MCF 10A (cell line): ENCODE measurements at regions not wholly inside any gene's neighbourhood (a gene's known extent, or its start where the extent isn't known, plus 50 kb on each side); places are given as distances from the start of the nearest gene placed in this dataset.
A peak's percentile ranks its signal among the peaks of the same experiment; 100 is the strongest.

Experiments used
- BruUV-seq: library from RNA; stranded (reverse); fragments of 400-500 nt; replicated peaks from 2 replicates; lab custom pipeline; 2021; lab: Mats Ljungman, UMichigan
- CTCF ChIA-PET: fragments of 300-600 bp; sonication (Branson Sonifier 250); formaldehyde crosslinking; extraction: SDS; loops from one replicate; lab custom pipeline; 2021; ENCODE audit warnings: antibody characterized with exemption, inconsistent platforms; lab: Yijun Ruan, JAX
- POLR2A ChIA-PET: fragments of 300-600, 350-650 bp; sonication (Branson Sonifier 250); formaldehyde crosslinking; extraction: SDS; loops from one replicate; lab custom pipeline; 2020; ENCODE audit warnings: antibody characterized with exemption, inconsistent platforms; lab: Yijun Ruan, JAX
- DNase-seq: peaks from one replicate; pipeline ENCODE4 v3.0.0-alpha.2; 2018; ENCODE audit not compliant: unreplicated experiment
- H3K27ac Mint-ChIP-seq: one replicate; pipeline ENCODE4 v1.8.0; 2022; ENCODE audit warnings: mild to moderate bottlenecking, low read depth, mixed read lengths; ENCODE audit not compliant: unreplicated experiment
- H3K27me3 Mint-ChIP-seq: one replicate; pipeline ENCODE4 v1.8.0; 2022; ENCODE audit warnings: mixed read lengths; ENCODE audit not compliant: insufficient read depth, unreplicated experiment
- H3K36me3 Mint-ChIP-seq: one replicate; pipeline ENCODE4 v1.8.0; 2022; ENCODE audit warnings: mild to moderate bottlenecking, moderate library complexity, mixed read lengths; ENCODE audit not compliant: insufficient read depth, unreplicated experiment
- H3K4me1 Mint-ChIP-seq: one replicate; pipeline ENCODE4 v1.8.0; 2022; ENCODE audit warnings: mixed read lengths; ENCODE audit not compliant: insufficient read depth, unreplicated experiment
- H3K4me3 Mint-ChIP-seq: one replicate; pipeline ENCODE4 v1.8.0; 2022; ENCODE audit warnings: mild to moderate bottlenecking, moderate library complexity, mixed read lengths; ENCODE audit not compliant: unreplicated experiment
- H3K9me3 Mint-ChIP-seq: one replicate; pipeline ENCODE4 v1.8.0; 2022; ENCODE audit warnings: mixed read lengths; ENCODE audit not compliant: unreplicated experiment
- CTCF ChIP-seq: fragments of 200-600 bp; IDR thresholded peaks from one replicate; pipeline ENCODE4 v1.8.0; 2022; ENCODE audit warnings: antibody characterized with exemption, mild to moderate bottlenecking; ENCODE audit not compliant: unreplicated experiment
- intact Hi-C: fragments of 100-400 bp; cut with micrococcal nuclease; formaldehyde crosslinking; loops from 2 replicates; pipeline ENCODE4 v1.14.1; 2022

GRCh38 chr3:159882367-159882766, 106.3 kb upstream of the IL12A start:
- H3K4me3 Mint-ChIP-seq, result no peak overlapping the region
- peaks cover 34% of the 10 kb centered on the region for H3K4me1 Mint-ChIP-seq
- CTCF ChIA-PET, result interaction anchor here (0.6 to 21.8 kb wide), 14 partner anchors 9 to 134 kb away, joined by 3 to 721 read pairs (median 16); partner anchors contain the start of genes IL12A and SCHIP1
- peak overlapping the region; percentile 92 for H3K27ac Mint-ChIP-seq
- intact Hi-C loops, result loop anchor here (5.0 kb wide), 3 partner anchors 105 to 620 kb away; partner anchors contain the start of gene IL12A
- no peak for TF ChIP-seq CTCF
- DNase-seq, result no peak
- H3K9me3 Mint-ChIP-seq, result no peaks in the 10 kb centered on the region
- H3K36me3 Mint-ChIP-seq, result peaks cover 5% of the 10 kb centered on the region
- no peaks in the 10 kb centered on the region for H3K27me3 Mint-ChIP-seq
- BruUV-seq, result no TSS peak
- POLR2A ChIA-PET, result interaction anchor here (0.5 to 6.0 kb wide), 14 partner anchors 9 to 272 kb away, joined by 3 to 71 read pairs (median 5); partner anchors contain the start of gene SCHIP1

- intact Hi-C loops, result loop anchor here (5.0 kb wide), 3 partner anchors 104 to 621 kb away; partner anchors contain the start of gene IL12A
- peak overlapping the region; percentile 92 for H3K27ac Mint-ChIP-seq
Observed at GRCh38 chr3:159882790-159883779, 105.5 kb upstream of the IL12A start.

GRCh38 chr3:159884661-159885402, 103.8 kb upstream of the IL12A start:
- Mint-ChIP-seq H3K4me3 (no peak overlapping the region), H3K9me3 (no peaks in the 10 kb centered on the region), H3K27me3 (no peaks in the 10 kb centered on the region), H3K4me1 (peaks cover 26% of the 10 kb centered on the region), H3K36me3 (peaks cover 12% of the 10 kb centered on the region), H3K27ac (peak overlapping the region; percentile 31)
- no TSS peak for BruUV-seq
- peak; percentile 46 for DNase-seq
- intact Hi-C loops, result loop anchor here (1.0 to 5.0 kb wide), 6 partner anchors 57 to 623 kb away; partner anchors contain the start of gene IL12A
- peak; percentile 65 for TF ChIP-seq CTCF
- POLR2A ChIA-PET, result interaction anchor here (0.6 to 6.0 kb wide), 6 partner anchors 41 to 621 kb away, joined by 3 to 71 read pairs (median 3); no protein-coding TSS in a partner anchor
- CTCF ChIA-PET, result interaction anchor here (0.6 to 21.8 kb wide), 62 partner anchors 11 to 627 kb away, joined by 3 to 721 read pairs (median 5); partner anchors contain the start of genes IL12A and SCHIP1

More at GRCh38 chr3:159882790-159883779, 105.5 kb upstream of the IL12A start:
- H3K36me3 Mint-ChIP-seq, result peaks cover 4% of the 10 kb centered on the region
- H3K4me3 Mint-ChIP-seq, result no peak overlapping the region
- no peaks in the 10 kb centered on the region for H3K9me3 Mint-ChIP-seq
- ChIA-PET CTCF (interaction anchor here (0.6 to 21.8 kb wide), 27 partner anchors 9 to 458 kb away, joined by 3 to 721 read pairs (median 7); partner anchors contain the start of genes IL12A and SCHIP1), POLR2A (interaction anchor here (0.6 to 6.0 kb wide), 11 partner anchors 10 to 465 kb away, joined by 3 to 71 read pairs (median 5); partner anchors contain the start of gene SCHIP1)
- TF ChIP-seq CTCF, result no peak
- no TSS peak for BruUV-seq
- H3K27me3 Mint-ChIP-seq, result no peaks in the 10 kb centered on the region
- no peak for DNase-seq
- peaks cover 30% of the 10 kb centered on the region for H3K4me1 Mint-ChIP-seq
